GM10248 (cell line): ENCODE measurements at regions not wholly inside any gene's neighbourhood (a gene's known extent, or its start where the extent isn't known, plus 50 kb on each side); places are given as distances from the start of the nearest gene placed in this dataset.

Experiments used
- CTCF ChIA-PET: fragments of 300-600 bp; sonication (Branson Sonifier 250); formaldehyde crosslinking; extraction: SDS; loops from one replicate; lab custom pipeline; 2021; ENCODE audit warnings: antibody characterized with exemption; lab: Yijun Ruan, JAX
- POLR2A ChIA-PET: fragments of 350-650 bp; sonication (Branson Sonifier 250); formaldehyde crosslinking; extraction: SDS; loops from one replicate; lab custom pipeline; 2020; ENCODE audit warnings: antibody characterized with exemption; lab: Yijun Ruan, JAX
- DNase-seq: peaks from one replicate; pipeline ENCODE4 v3.0.0; 2012; ENCODE audit errors: extremely low spot score
- TF ChIP-seq, protein P1 (sequence below): IDR thresholded peaks from 2 replicates; pipeline ENCODE4 v1.5.1; 2012; ENCODE audit warnings: mild to moderate bottlenecking, low read depth; ENCODE audit errors: extremely low read depth, missing control alignments, control extremely low read depth

DNA sequence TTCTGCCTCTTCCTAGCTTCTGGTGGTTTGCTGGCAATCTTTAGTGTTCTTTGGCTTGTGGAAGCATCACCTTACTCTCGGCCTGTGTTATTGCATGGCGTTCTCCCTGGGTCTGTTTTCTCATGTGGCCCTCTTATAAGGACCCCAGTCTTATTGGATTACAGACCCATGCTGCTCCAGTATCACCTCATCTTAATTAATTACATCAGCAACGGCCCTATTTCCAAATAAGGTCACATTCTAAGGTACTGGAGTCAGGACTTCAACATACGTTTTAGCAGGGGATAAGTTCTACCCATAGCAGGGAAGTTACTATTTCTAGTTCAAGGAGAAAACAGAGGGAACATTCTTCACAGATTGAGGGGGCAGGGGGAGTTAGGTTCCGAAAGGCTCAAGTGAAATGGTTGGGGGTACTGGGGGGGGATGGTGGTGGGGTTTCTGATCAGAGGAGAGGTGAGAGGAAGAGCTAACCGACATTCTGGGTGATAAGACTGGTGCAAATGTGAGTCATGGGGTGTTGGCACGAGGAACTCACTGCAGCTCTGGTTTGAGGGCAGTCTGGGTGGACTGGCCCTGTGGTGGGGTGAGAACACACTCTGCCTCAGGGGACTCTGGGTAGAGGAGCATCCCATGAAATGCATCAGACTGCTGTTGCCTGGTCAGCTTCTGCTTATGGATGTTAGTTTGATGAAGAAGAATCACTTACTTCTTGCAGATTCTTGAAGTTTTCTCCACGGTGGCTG lies 51.5 kb upstream of the ZBED5 start:
- no peak for DNase-seq
- ChIA-PET POLR2A (no interaction called here), CTCF (interaction anchor here (0.6 to 1.2 kb wide), 2 partner anchors 14 to 116 kb away, joined by 3 read pairs; no protein-coding TSS in a partner anchor)
- TF ChIP-seq, protein P1, sequence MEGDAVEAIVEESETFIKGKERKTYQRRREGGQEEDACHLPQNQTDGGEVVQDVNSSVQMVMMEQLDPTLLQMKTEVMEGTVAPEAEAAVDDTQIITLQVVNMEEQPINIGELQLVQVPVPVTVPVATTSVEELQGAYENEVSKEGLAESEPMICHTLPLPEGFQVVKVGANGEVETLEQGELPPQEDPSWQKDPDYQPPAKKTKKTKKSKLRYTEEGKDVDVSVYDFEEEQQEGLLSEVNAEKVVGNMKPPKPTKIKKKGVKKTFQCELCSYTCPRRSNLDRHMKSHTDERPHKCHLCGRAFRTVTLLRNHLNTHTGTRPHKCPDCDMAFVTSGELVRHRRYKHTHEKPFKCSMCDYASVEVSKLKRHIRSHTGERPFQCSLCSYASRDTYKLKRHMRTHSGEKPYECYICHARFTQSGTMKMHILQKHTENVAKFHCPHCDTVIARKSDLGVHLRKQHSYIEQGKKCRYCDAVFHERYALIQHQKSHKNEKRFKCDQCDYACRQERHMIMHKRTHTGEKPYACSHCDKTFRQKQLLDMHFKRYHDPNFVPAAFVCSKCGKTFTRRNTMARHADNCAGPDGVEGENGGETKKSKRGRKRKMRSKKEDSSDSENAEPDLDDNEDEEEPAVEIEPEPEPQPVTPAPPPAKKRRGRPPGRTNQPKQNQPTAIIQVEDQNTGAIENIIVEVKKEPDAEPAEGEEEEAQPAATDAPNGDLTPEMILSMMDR: no peak

- DNase-seq: no peak
- POLR2A ChIA-PET: no interaction called here
- TF ChIP-seq, protein P1: no peak
- CTCF ChIA-PET: interaction anchor here (1.0 to 2.2 kb wide), 3 partner anchors 9 to 115 kb away, joined by 3 to 8 read pairs (median 4); no protein-coding TSS in a partner anchor
Measured at GRCh38 chr11:10908215-10908951, 50.5 kb upstream of the ZBED5 start.
